HEK293 (cell line): ENCODE measurements at regions not wholly inside any gene's neighbourhood (a gene's known extent, or its start where the extent isn't known, plus 50 kb on each side); places are given as distances from the start of the nearest gene placed in this dataset.

Experiments
- CTCF ChIA-PET: fragments of 350-600 bp; formaldehyde crosslinking; extraction: SDS; loops from one replicate; lab custom pipeline; 2021; ENCODE audit warnings: antibody characterized with exemption; lab: Yijun Ruan, JAX
- POLR2A ChIA-PET: fragments of 300-600 bp; formaldehyde crosslinking; extraction: SDS; loops from one replicate; lab custom pipeline; 2020; ENCODE audit warnings: antibody characterized with exemption, inconsistent platforms; lab: Yijun Ruan, JAX
- H3K27ac ChIP-seq: fragments of 200-500 bp; sonication (Bioruptor generic); 2 replicates; pipeline ENCODE4 v1.5.1; 2014; ENCODE audit warnings: low read depth, low read length, control low read depth, inconsistent platforms; ENCODE audit errors: extremely low read depth
- H3K36me3 ChIP-seq, 2 experiments: fragments of 200-500 bp in 1 of 2; sonication (Bioruptor generic) in 1 of 2; 1 replicate in 1 of 2; 2 replicates in 1 of 2; pipeline ENCODE4 v1.5.1; 2014 to 2017; ENCODE audit warnings: inconsistent platforms in 2 of 2, low read length in 2 of 2; ENCODE audit not compliant: control insufficient read depth in 2 of 2, insufficient read depth in 1 of 2
- H3K4me1 ChIP-seq: fragments of 200-500 bp; sonication (Bioruptor generic); 2 replicates; pipeline ENCODE4 v1.5.1; 2014; ENCODE audit warnings: mild to moderate bottlenecking, low read length, inconsistent platforms; ENCODE audit not compliant: control insufficient read depth, insufficient read depth
- H3K4me3 ChIP-seq: 2 replicates; pipeline ENCODE4 v1.5.1; 2011; ENCODE audit warnings: low read depth, mild to moderate bottlenecking, control low read depth, low read length, moderate library complexity
- H3K9me3 ChIP-seq: fragments of 200-500 bp; sonication (Bioruptor generic); 2 replicates; pipeline ENCODE4 v1.5.1; 2014; ENCODE audit warnings: low read depth, low read length, inconsistent platforms; ENCODE audit not compliant: control insufficient read depth, insufficient read depth
- BCL11A ChIP-seq: fragments of 450-650 bp; formaldehyde crosslinking; IDR thresholded peaks from 2 replicates; pipeline ENCODE4 v1.5.1; 2016; ENCODE audit warnings: low read depth, missing biosample characterization, missing genetic modification characterization
- HOXD13 ChIP-seq: sonication (generic); formaldehyde crosslinking; IDR thresholded peaks from 2 replicates; pipeline ENCODE4 v1.8.0; 2022; ENCODE audit warnings: missing genetic modification reagents, borderline replicate concordance
- OVOL3 ChIP-seq: fragments of 450-650 bp; formaldehyde crosslinking; IDR thresholded peaks from 2 replicates; pipeline ENCODE4 v1.5.1; 2016; ENCODE audit warnings: missing biosample characterization, missing genetic modification characterization
- SALL2 ChIP-seq: fragments of 450-650 bp; formaldehyde crosslinking; IDR thresholded peaks from 2 replicates; pipeline ENCODE4 v1.5.0; 2017; ENCODE audit warnings: missing biosample characterization, mild to moderate bottlenecking, missing genetic modification characterization, borderline replicate concordance
- SCRT2 ChIP-seq: fragments of 450-650 bp; formaldehyde crosslinking; IDR thresholded peaks from 2 replicates; pipeline ENCODE4 v1.5.1; 2016; ENCODE audit warnings: missing biosample characterization, missing genetic modification characterization
- ZBTB6 ChIP-seq: fragments of 450-650 bp; formaldehyde crosslinking; IDR thresholded peaks from 2 replicates; pipeline ENCODE4 v1.5.1; 2017; ENCODE audit warnings: missing biosample characterization, missing genetic modification characterization
- ZNF138 ChIP-seq: fragments of 450-650 bp; formaldehyde crosslinking; IDR thresholded peaks from 2 replicates; pipeline ENCODE4 v1.5.1; 2016; ENCODE audit warnings: missing biosample characterization, missing genetic modification characterization, borderline replicate concordance
- ZNF175 ChIP-seq: fragments of 450-650 bp; formaldehyde crosslinking; IDR thresholded peaks from 2 replicates; pipeline ENCODE4 v1.5.1; 2016; ENCODE audit warnings: missing biosample characterization, missing genetic modification characterization
- ZNF2 ChIP-seq: fragments of 450-650 bp; formaldehyde crosslinking; IDR thresholded peaks from 2 replicates; pipeline ENCODE4 v1.5.1; 2016; ENCODE audit warnings: missing biosample characterization, missing genetic modification characterization
- ZNF223 ChIP-seq: fragments of 450-650 bp; formaldehyde crosslinking; IDR thresholded peaks from 2 replicates; pipeline ENCODE4 v1.5.1; 2016; ENCODE audit warnings: missing biosample characterization, missing genetic modification characterization
- ZNF350 ChIP-seq: fragments of 450-650 bp; formaldehyde crosslinking; IDR thresholded peaks from 2 replicates; pipeline ENCODE4 v1.5.0; 2017; ENCODE audit warnings: missing biosample characterization, mild to moderate bottlenecking, missing genetic modification characterization
- ZNF529 ChIP-seq: fragments of 450-650 bp; formaldehyde crosslinking; IDR thresholded peaks from 2 replicates; pipeline ENCODE4 v1.5.1; 2017; ENCODE audit warnings: missing genetic modification characterization, missing biosample characterization; ENCODE audit not compliant: insufficient replicate concordance
- ZNF600 ChIP-seq: fragments of 450-650 bp; formaldehyde crosslinking; IDR thresholded peaks from 2 replicates; pipeline ENCODE4 v1.5.1; 2016; ENCODE audit warnings: missing biosample characterization, missing genetic modification characterization
- ZNF624 ChIP-seq: fragments of 450-650 bp; formaldehyde crosslinking; IDR thresholded peaks from 2 replicates; pipeline ENCODE4 v1.5.1; 2017; ENCODE audit warnings: missing biosample characterization, missing genetic modification characterization
- TF ChIP-seq, protein P1 (sequence below): fragments of 450-650 bp; formaldehyde crosslinking; IDR thresholded peaks from 2 replicates; pipeline ENCODE4 v1.5.1; 2016; ENCODE audit warnings: missing biosample characterization, missing genetic modification characterization
- TF ChIP-seq, protein P2 (sequence below): IDR thresholded peaks from 2 replicates; pipeline ENCODE4 v1.6.1; 2011; ENCODE audit warnings: mild to moderate bottlenecking, low read depth, low read length, borderline replicate concordance
- TF ChIP-seq, protein P3 (sequence below): fragments of 450-650 bp; formaldehyde crosslinking; IDR thresholded peaks from 2 replicates; pipeline ENCODE4 v1.5.1; 2016; ENCODE audit warnings: missing biosample characterization, missing genetic modification characterization
- TF ChIP-seq, protein P4 (sequence below): fragments of 450-650 bp; formaldehyde crosslinking; IDR thresholded peaks from 2 replicates; pipeline ENCODE4 v1.5.1; 2017; ENCODE audit warnings: missing biosample characterization, missing genetic modification characterization
- TF ChIP-seq, protein P5 (sequence below): fragments of 450-650 bp; formaldehyde crosslinking; IDR thresholded peaks from 2 replicates; pipeline ENCODE4 v1.5.1; 2016; ENCODE audit warnings: missing biosample characterization, missing genetic modification characterization

GRCh38 chr2:228869636-228870264 is 401.3 kb downstream of the PID1 start (continued):
- TF ChIP-seq SALL2 (no peak), ZNF624 (tag by site-specific recombination) (no peak), OVOL3 (tag by site-specific recombination) (no peak), SCRT2 (tag by site-specific recombination) (no peak), ZNF600 (tag by site-specific recombination) (no peak), ZNF350 (tag by site-specific recombination) (no peak), ZNF2 (tag by site-specific recombination) (no peak), ZNF529 (tag by site-specific recombination) (no peak), HOXD13 (CRISPR knock-in tag) (no peak), ZNF223 (tag by site-specific recombination) (no peak)
- TF ChIP-seq, protein P1, sequence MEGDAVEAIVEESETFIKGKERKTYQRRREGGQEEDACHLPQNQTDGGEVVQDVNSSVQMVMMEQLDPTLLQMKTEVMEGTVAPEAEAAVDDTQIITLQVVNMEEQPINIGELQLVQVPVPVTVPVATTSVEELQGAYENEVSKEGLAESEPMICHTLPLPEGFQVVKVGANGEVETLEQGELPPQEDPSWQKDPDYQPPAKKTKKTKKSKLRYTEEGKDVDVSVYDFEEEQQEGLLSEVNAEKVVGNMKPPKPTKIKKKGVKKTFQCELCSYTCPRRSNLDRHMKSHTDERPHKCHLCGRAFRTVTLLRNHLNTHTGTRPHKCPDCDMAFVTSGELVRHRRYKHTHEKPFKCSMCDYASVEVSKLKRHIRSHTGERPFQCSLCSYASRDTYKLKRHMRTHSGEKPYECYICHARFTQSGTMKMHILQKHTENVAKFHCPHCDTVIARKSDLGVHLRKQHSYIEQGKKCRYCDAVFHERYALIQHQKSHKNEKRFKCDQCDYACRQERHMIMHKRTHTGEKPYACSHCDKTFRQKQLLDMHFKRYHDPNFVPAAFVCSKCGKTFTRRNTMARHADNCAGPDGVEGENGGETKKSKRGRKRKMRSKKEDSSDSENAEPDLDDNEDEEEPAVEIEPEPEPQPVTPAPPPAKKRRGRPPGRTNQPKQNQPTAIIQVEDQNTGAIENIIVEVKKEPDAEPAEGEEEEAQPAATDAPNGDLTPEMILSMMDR: no peak
- TF ChIP-seq, protein P2, sequence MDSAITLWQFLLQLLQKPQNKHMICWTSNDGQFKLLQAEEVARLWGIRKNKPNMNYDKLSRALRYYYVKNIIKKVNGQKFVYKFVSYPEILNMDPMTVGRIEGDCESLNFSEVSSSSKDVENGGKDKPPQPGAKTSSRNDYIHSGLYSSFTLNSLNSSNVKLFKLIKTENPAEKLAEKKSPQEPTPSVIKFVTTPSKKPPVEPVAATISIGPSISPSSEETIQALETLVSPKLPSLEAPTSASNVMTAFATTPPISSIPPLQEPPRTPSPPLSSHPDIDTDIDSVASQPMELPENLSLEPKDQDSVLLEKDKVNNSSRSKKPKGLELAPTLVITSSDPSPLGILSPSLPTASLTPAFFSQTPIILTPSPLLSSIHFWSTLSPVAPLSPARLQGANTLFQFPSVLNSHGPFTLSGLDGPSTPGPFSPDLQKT: no peak
- TF ChIP-seq, all 188 proteins: peak for 0

- Histone ChIP-seq H3K9me3 (no peaks in the 10 kb centered on the region), H3K36me3 (no peaks in the 10 kb centered on the region), H3K4me3 (no peak overlapping the region), H3K4me1 (no peaks in the 10 kb centered on the region), H3K27ac (no peak overlapping the region)
- CTCF ChIA-PET: no interaction called here
- TF ChIP-seq BCL11A (tag by site-specific recombination) (no peak), ZNF138 (no peak), ZBTB6 (tag by site-specific recombination) (no peak), ZNF175 (tag by site-specific recombination) (no peak)
- TF ChIP-seq, protein P3, sequence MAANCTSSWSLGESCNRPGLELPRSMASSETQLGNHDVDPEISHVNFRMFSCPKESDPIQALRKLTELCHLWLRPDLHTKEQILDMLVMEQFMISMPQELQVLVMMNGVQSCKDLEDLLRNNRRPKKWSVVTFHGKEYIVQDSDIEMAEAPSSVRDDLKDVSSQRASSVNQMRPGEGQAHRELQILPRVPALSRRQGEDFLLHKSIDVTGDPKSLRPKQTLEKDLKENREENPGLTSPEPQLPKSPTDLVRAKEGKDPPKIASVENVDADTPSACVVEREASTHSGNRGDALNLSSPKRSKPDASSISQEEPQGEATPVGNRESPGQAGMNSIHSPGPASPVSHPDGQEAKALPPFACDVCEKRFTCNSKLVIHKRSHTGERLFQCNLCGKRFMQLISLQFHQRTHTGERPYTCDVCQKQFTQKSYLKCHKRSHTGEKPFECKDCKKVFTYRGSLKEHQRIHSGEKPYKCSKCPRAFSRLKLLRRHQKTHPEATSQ: no peak
- TF ChIP-seq, protein P4, sequence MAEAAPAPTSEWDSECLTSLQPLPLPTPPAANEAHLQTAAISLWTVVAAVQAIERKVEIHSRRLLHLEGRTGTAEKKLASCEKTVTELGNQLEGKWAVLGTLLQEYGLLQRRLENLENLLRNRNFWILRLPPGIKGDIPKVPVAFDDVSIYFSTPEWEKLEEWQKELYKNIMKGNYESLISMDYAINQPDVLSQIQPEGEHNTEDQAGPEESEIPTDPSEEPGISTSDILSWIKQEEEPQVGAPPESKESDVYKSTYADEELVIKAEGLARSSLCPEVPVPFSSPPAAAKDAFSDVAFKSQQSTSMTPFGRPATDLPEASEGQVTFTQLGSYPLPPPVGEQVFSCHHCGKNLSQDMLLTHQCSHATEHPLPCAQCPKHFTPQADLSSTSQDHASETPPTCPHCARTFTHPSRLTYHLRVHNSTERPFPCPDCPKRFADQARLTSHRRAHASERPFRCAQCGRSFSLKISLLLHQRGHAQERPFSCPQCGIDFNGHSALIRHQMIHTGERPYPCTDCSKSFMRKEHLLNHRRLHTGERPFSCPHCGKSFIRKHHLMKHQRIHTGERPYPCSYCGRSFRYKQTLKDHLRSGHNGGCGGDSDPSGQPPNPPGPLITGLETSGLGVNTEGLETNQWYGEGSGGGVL (tag by site-specific recombination): no peak
- TF ChIP-seq, protein P5, sequence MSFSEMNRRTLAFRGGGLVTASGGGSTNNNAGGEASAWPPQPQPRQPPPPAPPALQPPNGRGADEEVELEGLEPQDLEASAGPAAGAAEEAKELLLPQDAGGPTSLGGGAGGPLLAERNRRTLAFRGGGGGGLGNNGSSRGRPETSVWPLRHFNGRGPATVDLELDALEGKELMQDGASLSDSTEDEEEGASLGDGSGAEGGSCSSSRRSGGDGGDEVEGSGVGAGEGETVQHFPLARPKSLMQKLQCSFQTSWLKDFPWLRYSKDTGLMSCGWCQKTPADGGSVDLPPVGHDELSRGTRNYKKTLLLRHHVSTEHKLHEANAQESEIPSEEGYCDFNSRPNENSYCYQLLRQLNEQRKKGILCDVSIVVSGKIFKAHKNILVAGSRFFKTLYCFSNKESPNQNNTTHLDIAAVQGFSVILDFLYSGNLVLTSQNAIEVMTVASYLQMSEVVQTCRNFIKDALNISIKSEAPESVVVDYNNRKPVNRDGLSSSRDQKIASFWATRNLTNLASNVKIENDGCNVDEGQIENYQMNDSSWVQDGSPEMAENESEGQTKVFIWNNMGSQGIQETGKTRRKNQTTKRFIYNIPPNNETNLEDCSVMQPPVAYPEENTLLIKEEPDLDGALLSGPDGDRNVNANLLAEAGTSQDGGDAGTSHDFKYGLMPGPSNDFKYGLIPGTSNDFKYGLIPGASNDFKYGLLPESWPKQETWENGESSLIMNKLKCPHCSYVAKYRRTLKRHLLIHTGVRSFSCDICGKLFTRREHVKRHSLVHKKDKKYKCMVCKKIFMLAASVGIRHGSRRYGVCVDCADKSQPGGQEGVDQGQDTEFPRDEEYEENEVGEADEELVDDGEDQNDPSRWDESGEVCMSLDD (tag by site-specific recombination): no peak
- POLR2A ChIA-PET: no interaction called here
These were observed 403.7 kb downstream of the PID1 start for GRCh38 chr2:228867406-228867805.
